ENCODE measurements at regions not wholly inside any gene's neighbourhood (a gene's known extent, or its start where the extent isn't known, plus 50 kb on each side); places are given as distances from the start of the nearest gene placed in this dataset.

DNA sequence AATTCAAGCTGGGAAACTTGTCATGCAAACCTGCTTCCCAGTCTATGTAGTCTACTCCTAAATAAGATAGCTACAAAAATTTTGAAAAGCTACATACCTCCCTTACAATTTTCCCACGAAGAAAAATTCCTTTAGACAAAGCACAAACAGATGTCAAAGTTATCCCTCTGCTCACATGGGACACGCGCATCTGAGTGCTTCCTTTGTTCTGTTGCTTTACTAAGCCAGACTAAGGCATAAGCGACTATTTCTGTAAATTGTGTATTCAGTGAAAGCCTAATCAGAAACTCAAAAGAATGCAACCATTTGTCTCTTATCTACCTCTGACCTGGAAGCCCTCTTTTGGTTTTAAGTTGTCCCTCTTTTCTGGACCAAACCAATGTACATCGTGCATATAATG is 583.7 kb upstream of the B3GAT1 start:
- no peak for DNase-seq (ENCODE audit: low read depth, low spot score)
- no peak overlapping the region for H3K27ac ChIP-seq (ENCODE audit: low read length)
- POLR2A ChIA-PET = no interaction called here
- ATAC-seq = no peak
- BruUV-seq (replicated peaks) = no TSS peak
- H3K9me3 ChIP-seq (ENCODE audit: control insufficient read depth, insufficient read depth, low read depth, low read length) = no peaks in the 10 kb centered on the region
- H3K4me1 ChIP-seq (ENCODE audit: control insufficient read depth, insufficient read depth, low read length) = no peaks in the 10 kb centered on the region
- TF ChIP-seq SIN3A (IDR thresholded peaks at IDR 0.05; ENCODE audit: borderline replicate concordance, insufficient read depth, low read depth, low read length) (no peak), POLR2AphosphoS5 (IDR thresholded peaks at IDR 0.05; ENCODE audit: low read depth, low read length) (no peak)
- TF ChIP-seq, protein P1, sequence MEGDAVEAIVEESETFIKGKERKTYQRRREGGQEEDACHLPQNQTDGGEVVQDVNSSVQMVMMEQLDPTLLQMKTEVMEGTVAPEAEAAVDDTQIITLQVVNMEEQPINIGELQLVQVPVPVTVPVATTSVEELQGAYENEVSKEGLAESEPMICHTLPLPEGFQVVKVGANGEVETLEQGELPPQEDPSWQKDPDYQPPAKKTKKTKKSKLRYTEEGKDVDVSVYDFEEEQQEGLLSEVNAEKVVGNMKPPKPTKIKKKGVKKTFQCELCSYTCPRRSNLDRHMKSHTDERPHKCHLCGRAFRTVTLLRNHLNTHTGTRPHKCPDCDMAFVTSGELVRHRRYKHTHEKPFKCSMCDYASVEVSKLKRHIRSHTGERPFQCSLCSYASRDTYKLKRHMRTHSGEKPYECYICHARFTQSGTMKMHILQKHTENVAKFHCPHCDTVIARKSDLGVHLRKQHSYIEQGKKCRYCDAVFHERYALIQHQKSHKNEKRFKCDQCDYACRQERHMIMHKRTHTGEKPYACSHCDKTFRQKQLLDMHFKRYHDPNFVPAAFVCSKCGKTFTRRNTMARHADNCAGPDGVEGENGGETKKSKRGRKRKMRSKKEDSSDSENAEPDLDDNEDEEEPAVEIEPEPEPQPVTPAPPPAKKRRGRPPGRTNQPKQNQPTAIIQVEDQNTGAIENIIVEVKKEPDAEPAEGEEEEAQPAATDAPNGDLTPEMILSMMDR (IDR thresholded peaks at IDR 0.05) = no peak
- TF ChIP-seq, protein P2, sequence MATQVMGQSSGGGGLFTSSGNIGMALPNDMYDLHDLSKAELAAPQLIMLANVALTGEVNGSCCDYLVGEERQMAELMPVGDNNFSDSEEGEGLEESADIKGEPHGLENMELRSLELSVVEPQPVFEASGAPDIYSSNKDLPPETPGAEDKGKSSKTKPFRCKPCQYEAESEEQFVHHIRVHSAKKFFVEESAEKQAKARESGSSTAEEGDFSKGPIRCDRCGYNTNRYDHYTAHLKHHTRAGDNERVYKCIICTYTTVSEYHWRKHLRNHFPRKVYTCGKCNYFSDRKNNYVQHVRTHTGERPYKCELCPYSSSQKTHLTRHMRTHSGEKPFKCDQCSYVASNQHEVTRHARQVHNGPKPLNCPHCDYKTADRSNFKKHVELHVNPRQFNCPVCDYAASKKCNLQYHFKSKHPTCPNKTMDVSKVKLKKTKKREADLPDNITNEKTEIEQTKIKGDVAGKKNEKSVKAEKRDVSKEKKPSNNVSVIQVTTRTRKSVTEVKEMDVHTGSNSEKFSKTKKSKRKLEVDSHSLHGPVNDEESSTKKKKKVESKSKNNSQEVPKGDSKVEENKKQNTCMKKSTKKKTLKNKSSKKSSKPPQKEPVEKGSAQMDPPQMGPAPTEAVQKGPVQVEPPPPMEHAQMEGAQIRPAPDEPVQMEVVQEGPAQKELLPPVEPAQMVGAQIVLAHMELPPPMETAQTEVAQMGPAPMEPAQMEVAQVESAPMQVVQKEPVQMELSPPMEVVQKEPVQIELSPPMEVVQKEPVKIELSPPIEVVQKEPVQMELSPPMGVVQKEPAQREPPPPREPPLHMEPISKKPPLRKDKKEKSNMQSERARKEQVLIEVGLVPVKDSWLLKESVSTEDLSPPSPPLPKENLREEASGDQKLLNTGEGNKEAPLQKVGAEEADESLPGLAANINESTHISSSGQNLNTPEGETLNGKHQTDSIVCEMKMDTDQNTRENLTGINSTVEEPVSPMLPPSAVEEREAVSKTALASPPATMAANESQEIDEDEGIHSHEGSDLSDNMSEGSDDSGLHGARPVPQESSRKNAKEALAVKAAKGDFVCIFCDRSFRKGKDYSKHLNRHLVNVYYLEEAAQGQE (IDR thresholded peaks at IDR 0.05; ENCODE audit: insufficient read depth in 1 of 2, low read depth in 2 of 2, low read length in 1 of 2) = no peak
- no peak overlapping the region for H3K4me3 ChIP-seq (ENCODE audit: low read depth in 2 of 2, low read length in 2 of 2)
- intact Hi-C loops (cut with micrococcal nuclease; ENCODE audit: unreplicated experiment) = no loop called here
- CTCF ChIA-PET = interaction anchor here (0.6 kb wide), 1 partner anchor 27 kb away, joined by 3 read pairs; no protein-coding TSS in a partner anchor
- in situ Hi-C loops (cut with HindIII; ENCODE audit: low pct_unique_long_range_greater_than_20kb, low sequenced_read_pairs) = no loop called here
- no peaks in the 10 kb centered on the region; the same call in 1 of the 2 replicates for H3K27me3 ChIP-seq (ENCODE audit: control insufficient read depth, insufficient read depth, low read length)
- no peaks in the 10 kb centered on the region for H3K36me3 ChIP-seq (ENCODE audit: control insufficient read depth, insufficient read depth, low read length)

DNA sequence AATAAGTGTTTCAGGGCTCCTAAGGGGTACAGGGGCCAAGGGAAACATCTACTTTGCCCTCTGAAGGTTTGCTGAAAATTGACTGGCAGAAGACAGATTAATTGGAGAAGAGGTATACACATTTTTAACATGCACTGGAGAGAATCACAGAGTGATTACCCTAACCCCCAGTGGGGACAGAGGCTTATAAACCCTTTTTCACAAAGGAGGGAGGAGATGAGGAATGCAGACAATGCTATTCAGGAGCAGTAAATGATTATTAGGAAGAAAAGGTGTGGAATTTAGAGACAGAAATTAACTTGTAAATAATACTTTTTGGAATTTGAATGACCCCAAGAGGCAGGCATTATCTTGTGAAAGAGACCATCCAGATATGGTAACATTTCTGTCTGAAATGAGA is 582.4 kb upstream of the B3GAT1 start:
- TF ChIP-seq SIN3A (IDR thresholded peaks at IDR 0.05; ENCODE audit: borderline replicate concordance, insufficient read depth, low read depth, low read length) (no peak), TCF7L2 (IDR thresholded peaks at IDR 0.05; ENCODE audit: low read depth, low read length) (no peak), POLR2AphosphoS5 (IDR thresholded peaks at IDR 0.05; ENCODE audit: low read depth, low read length) (no peak)
- TF ChIP-seq, protein P2 (IDR thresholded peaks at IDR 0.05; ENCODE audit: insufficient read depth in 1 of 2, low read depth in 2 of 2, low read length in 1 of 2) = no peak
- TF ChIP-seq, protein P1 (IDR thresholded peaks at IDR 0.05) = no peak
- Histone ChIP-seq H3K4me1 (ENCODE audit: control insufficient read depth, insufficient read depth, low read length) (no peaks in the 10 kb centered on the region), H3K27me3 (ENCODE audit: control insufficient read depth, insufficient read depth, low read length) (no peaks in the 10 kb centered on the region; the same call in 1 of the 2 replicates), H3K9me3 (ENCODE audit: control insufficient read depth, insufficient read depth, low read depth, low read length) (no peaks in the 10 kb centered on the region), H3K27ac (ENCODE audit: low read length) (no peak overlapping the region), H3K36me3 (ENCODE audit: control insufficient read depth, insufficient read depth, low read length) (no peaks in the 10 kb centered on the region), H3K4me3 (ENCODE audit: low read depth in 2 of 2, low read length in 2 of 2) (no peak overlapping the region)
- no TSS peak for BruUV-seq (replicated peaks)
- in situ Hi-C loops (cut with HindIII; ENCODE audit: low pct_unique_long_range_greater_than_20kb, low sequenced_read_pairs) = no loop called here
- POLR2A ChIA-PET = no interaction called here
- intact Hi-C loops (cut with micrococcal nuclease; ENCODE audit: unreplicated experiment) = no loop called here
- DNase-seq (ENCODE audit: low read depth, low spot score) (no peak), ATAC-seq (no peak)
- CTCF ChIA-PET = no interaction called here

Measured in Panc1 (cell line).